ENCODE measurements at regions not wholly inside any gene's neighbourhood (a gene's known extent, or its start where the extent isn't known, plus 50 kb on each side); places are given as distances from the start of the nearest gene placed in this dataset.
A peak's percentile ranks its signal among the peaks of the same experiment; 100 is the strongest.

GRCh38 chr5:62741761-62742160, 163.1 kb downstream of the LRRC70 start:
- no peak for DNase-seq (ENCODE audit: low read depth in 4 of 4, low spot score in 3 of 4)

DNA sequence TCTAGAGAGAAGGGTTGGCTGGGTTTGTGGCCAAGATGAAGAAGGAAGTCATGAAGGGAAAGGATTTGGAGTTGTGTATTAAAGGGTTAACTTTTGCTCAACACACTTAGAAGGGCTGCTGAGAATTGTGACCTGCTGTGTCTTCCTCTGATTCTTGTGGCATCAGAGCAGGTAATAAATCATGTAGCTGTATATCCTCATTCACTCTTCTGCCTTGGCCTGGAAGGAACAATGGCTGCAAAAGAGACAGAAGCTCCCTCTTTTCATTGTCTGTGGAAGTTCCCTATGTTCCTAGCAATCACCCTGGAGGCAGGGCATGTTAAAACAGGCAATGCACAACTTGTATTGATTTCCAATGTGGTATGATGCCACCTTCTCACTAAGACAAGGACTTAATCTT, 159.1 kb downstream of the LRRC70 start:
- no peak for DNase-seq (ENCODE audit: low read depth in 4 of 4, low spot score in 3 of 4)

- no peak for DNase-seq (ENCODE audit: low read depth in 4 of 4, low spot score in 3 of 4)
Observed at GRCh38 chr5:62732677-62733121, 154.1 kb downstream of the LRRC70 start.

GRCh38 chr5:62731022-62731421, 152.4 kb downstream of the LRRC70 start:
- no peak for DNase-seq (ENCODE audit: low read depth in 4 of 4, low spot score in 3 of 4)

DNA sequence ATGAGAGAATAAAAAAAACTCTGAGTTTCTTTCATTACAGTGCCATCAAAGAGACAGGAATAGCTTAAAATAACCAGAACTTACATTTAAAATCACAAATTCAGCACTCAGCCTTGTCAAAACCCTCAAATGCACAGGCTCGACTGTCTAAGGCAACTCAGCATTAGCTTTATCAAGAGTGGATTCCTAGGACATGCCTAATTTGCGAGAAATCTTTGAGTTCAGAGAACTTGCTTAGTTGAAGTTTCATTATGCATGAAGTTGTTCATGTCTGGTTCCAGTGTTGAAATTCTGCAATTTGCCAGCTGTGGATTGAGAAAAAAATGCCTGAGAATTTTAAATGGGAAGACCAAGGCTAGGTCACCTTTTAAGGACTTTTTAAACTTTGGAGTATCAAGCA, 151.1 kb downstream of the LRRC70 start:
- no peak for DNase-seq (ENCODE audit: low read depth in 4 of 4, low spot score in 3 of 4)

GRCh38 chr5:62727861-62728260, 149.2 kb downstream of the LRRC70 start:
- DNase-seq (ENCODE audit: low read depth in 4 of 4, low spot score in 3 of 4) = no peak

DNA sequence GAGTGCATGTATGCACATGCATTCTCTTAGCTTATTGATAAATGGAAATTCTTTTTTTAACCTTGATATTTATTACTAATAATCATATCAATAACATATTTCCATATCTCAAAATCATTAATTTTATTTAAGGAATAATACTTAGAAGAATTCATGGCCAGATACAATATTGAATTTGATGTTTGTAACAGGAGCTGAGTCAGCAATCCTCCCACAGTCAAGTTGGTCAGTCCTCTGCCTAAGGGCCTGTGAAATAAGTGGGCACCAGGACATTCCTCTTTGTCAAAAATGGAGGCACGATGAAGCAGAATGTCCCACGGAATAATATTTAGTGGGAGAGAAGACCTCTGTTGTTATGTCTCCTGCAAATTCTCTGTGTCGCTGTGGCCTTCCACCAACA, 148.6 kb downstream of the LRRC70 start:
- DNase-seq (ENCODE audit: low read depth in 4 of 4, low spot score in 3 of 4) = no peak

GRCh38 chr5:62722360-62722759, 143.7 kb downstream of the LRRC70 start:
- no peak for DNase-seq (ENCODE audit: low read depth in 4 of 4, low spot score in 3 of 4)

DNA sequence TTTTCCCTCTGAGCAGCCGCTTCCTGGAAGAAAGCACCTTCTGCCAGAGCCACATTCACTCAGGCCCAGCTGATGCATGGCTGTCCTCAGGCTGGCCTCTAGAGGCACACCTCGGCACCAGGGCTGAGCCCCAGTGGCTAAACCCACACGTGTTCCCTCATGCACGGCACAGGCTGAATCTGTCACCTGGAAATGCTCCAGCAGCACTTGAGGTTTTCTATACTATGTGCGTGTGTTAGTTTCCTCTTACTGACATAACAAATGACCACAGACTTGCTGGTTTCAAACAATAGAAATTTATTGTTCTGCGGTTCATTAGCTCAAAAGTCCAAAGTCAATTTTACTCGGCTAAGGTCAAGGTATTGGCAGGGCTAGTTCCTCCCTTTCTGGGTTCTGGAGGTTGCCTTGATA, 141.4 kb downstream of the LRRC70 start:
- peak in 2 of 4 donors; percentile 47 to 58 for DNase-seq (ENCODE audit: low read depth in 4 of 4, low spot score in 3 of 4)

GRCh38 chr5:62719061-62719720, 140.6 kb downstream of the LRRC70 start:
- DNase-seq (ENCODE audit: low read depth in 4 of 4, low spot score in 3 of 4) = no peak

DNA sequence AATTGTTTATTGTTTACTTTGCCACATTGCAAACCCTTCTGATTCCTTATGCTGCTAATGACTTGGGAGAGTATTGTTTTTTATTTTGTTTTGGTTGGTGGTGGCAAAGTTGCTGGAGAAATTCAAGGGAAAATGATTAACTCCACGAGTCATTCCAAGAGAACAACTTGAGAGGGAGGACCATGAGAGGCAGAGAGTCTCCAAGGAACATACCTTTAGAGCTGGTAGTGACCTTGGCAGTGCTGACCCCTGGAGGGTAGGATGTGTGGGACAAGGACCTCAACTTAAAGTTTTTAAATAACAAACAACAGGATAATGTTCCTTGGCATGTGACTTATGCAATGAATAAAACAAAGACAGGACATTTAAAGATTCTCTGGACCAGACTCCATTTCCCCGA, 139.7 kb downstream of the LRRC70 start:
- DNase-seq (ENCODE audit: low read depth in 4 of 4, low spot score in 3 of 4) = no peak

DNA sequence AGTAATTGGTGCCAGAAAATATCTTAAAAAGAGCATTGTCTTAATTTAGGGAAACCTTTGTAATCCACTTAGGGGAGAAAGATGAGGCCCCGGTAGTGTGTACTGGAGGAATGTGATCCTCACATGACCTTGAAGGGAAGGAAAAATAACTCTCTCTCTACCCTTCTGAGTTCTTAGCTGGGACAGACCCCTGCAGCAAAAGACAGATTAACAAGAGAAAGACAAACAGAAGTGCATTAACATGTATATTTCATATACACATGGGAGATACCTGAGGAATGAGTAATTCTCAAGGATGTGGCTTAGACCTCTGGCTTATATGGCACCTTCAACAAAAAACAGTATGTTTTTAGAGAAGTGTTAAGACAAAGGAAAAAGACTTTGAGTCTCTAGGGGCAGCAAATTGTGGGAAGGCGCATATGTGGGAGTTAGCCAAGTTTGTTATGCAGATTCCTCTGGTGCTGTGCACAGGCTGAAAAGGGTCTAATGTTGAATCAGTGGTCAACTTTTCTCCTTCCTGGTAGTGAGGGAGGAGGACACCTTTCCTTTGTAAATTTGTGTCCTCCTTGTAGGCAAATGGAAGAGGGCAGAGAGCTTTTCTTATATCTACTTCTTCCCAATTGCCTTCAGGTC, 138.8 kb downstream of the LRRC70 start:
- no peak for DNase-seq (ENCODE audit: low read depth in 4 of 4, low spot score in 3 of 4)

DNA sequence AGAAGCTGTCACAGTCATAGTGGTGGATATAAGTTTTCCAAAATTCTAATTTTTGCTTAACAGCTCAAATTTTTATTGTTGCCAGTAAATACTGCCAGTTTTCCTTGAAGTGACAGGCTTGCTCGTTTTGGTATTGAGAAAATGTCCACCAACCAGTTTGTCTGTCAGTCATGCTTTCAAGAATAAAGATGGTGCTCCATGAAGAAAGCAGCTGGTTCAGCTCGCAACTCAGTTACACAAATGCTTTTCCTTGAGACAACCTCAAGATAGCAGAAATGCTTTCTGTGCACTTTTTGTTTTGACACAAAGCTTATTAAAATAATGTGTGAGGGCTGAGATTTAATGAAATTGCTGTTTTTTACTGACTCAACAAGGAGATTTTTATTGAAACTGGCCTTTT, 135.7 kb downstream of the LRRC70 start:
- no peak for DNase-seq (ENCODE audit: low read depth in 4 of 4, low spot score in 3 of 4)

GRCh38 chr5:62708481-62709325, 130.1 kb downstream of the LRRC70 start:
- DNase-seq (ENCODE audit: low read depth in 4 of 4, low spot score in 3 of 4) = no peak

- no peak for DNase-seq (ENCODE audit: low read depth in 4 of 4, low spot score in 3 of 4)
Observed at GRCh38 chr5:62707563-62707962, 128.9 kb downstream of the LRRC70 start.

- no peak for DNase-seq (ENCODE audit: low read depth in 4 of 4, low spot score in 3 of 4)
Observed at GRCh38 chr5:62707131-62707530, 128.5 kb downstream of the LRRC70 start.

DNA sequence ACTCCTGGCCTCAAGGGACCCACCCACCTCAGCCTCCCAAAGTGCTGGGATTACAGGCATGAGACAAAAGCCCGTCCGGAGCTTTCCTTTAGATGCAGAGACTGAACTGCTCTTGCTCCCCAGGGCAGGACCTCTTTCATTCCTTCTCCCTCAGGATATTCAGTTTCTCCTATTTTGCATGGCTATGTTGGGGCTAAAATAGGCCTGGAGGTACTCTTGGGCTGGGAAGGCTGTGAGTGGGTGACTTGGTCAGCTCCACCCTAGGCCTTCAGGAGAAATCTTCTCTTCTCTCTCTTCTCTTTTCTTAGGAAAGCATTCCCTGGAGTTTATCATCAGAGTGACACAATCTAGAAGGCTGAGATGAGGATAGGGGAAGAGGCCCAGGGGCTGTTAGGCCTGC, 126.4 kb downstream of the LRRC70 start:
- no peak for DNase-seq (ENCODE audit: low read depth in 4 of 4, low spot score in 3 of 4)

GRCh38 chr5:62702126-62702525, 123.5 kb downstream of the LRRC70 start:
- DNase-seq (ENCODE audit: low read depth in 4 of 4, low spot score in 3 of 4) = no peak

DNA sequence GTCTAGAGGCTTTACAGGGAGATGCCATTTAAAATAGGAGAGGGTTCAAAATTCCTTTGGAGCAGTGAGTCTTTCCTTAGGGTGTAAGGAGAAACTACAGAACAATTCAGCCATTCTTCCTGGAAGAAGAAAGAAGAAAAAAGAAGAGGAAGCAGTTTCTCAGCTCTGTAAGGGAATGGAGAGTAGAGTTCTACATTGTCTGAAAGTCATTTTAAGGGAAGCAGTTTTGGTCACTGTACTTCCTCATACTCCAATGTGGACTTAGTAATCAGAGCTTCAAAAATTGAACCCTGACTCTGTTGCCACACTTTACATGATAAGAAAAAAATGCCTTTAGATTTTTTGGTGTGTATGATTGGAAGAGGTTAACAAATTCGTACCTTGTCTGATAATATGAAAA, 122.4 kb downstream of the LRRC70 start:
- no peak for DNase-seq (ENCODE audit: low read depth in 4 of 4, low spot score in 3 of 4)

- no peak for DNase-seq (ENCODE audit: low read depth in 4 of 4, low spot score in 3 of 4)
Observed at GRCh38 chr5:62698756-62699155, 120.1 kb downstream of the LRRC70 start.

- DNase-seq (ENCODE audit: low read depth in 4 of 4, low spot score in 3 of 4) = no peak
Observed at GRCh38 chr5:62695274-62695673, 116.7 kb downstream of the LRRC70 start.
